HCT116 (cell line): ENCODE measurements at regions not wholly inside any gene's neighbourhood (a gene's known extent, or its start where the extent isn't known, plus 50 kb on each side); places are given as distances from the start of the nearest gene placed in this dataset.

Experiments
- ATAC-seq: fragments of 200-7000 bp; cut with Tn5 transposase; 2 replicates; pipeline ENCODE4 v1.9.1; 2020; ENCODE audit warnings: mild to moderate bottlenecking, moderate library complexity
- BruUV-seq: library from RNA; stranded (reverse); fragments of 400-500 nt; replicated peaks from 2 replicates; lab custom pipeline; 2021; lab: Mats Ljungman, UMichigan
- CTCF ChIA-PET: fragments of 300-600 bp; sonication (Branson Sonifier 250); formaldehyde crosslinking; loops from one replicate; lab custom pipeline; 2021; ENCODE audit warnings: antibody characterized with exemption; lab: Charles Lee
- POLR2A ChIA-PET: fragments of 300-600, 350-600 bp; sonication (Branson Sonifier 250); formaldehyde crosslinking; loops from one replicate; lab custom pipeline; 2021; ENCODE audit warnings: antibody characterized with exemption; lab: Charles Lee
- RAD21 ChIA-PET, 2 experiments: fragments of 300-600 bp; sonication (Branson Sonifier 250); formaldehyde crosslinking; loops; one replicate each; lab custom pipeline; 2023; ENCODE audit warnings: low total read pairs in 2 of 2; ENCODE audit not compliant: uncharacterized antibody in 2 of 2, unreplicated experiment in 2 of 2, low non-redundant PET in 1 of 2; lab: Charles Lee
- DNase-seq: peaks from one replicate; pipeline ENCODE4 v3.0.0-alpha.2; 2010; ENCODE audit warnings: low read depth, low spot score
- H2AFZ ChIP-seq: fragments of 200-600 bp; shearing (Covaris generic), sonication (generic); 2 replicates; pipeline ENCODE4 v1.6.1; 2017; ENCODE audit warnings: low read depth, mixed run types, mixed read lengths, antibody characterized with exemption, low read length; ENCODE audit not compliant: poor library complexity, severe bottlenecking
- H3K27ac ChIP-seq: 2 replicates; pipeline ENCODE4 v1.5.1; 2012; ENCODE audit warnings: low read depth, low read length
- H3K27me3 ChIP-seq: fragments of 200-600 bp; sonication (generic); 2 replicates; pipeline ENCODE4 v1.6.1; 2016; ENCODE audit warnings: mixed run types, low read length, mixed read lengths; ENCODE audit not compliant: insufficient read depth
- H3K36me3 ChIP-seq, 2 experiments: fragments of 200-500 bp in 1 of 2; fragments of 200-600 bp in 1 of 2; sonication (Bioruptor generic) in 1 of 2; sonication (generic) in 1 of 2; 2 replicates each; pipeline versions ENCODE4 v1.5.1 to v1.6.1; 2014 to 2016; ENCODE audit warnings: low read length in 2 of 2, inconsistent platforms in 1 of 2, mixed read lengths in 1 of 2, mixed run types in 1 of 2; ENCODE audit not compliant: insufficient read depth in 2 of 2, control insufficient read depth in 1 of 2
- H3K4me1 ChIP-seq, 2 experiments: fragments of 200-600 bp in 1 of 2; sonication (generic) in 1 of 2; 2 replicates each; pipeline versions ENCODE4 v1.5.1 to v1.6.1; 2012 to 2017; ENCODE audit warnings: low read length in 2 of 2, inconsistent platforms in 1 of 2, mild to moderate bottlenecking in 1 of 2, mixed read lengths in 1 of 2, mixed run types in 1 of 2, moderate library complexity in 1 of 2; ENCODE audit not compliant: insufficient read depth in 2 of 2, control insufficient read depth in 1 of 2
- H3K4me2 ChIP-seq: fragments of 200-600 bp; sonication (generic); 2 replicates; pipeline ENCODE4 v1.6.1; 2017; ENCODE audit warnings: mixed run types, low read length, mixed read lengths
- H3K4me3 ChIP-seq, 2 experiments: fragments of 200-600 bp in 1 of 2; sonication (generic) in 1 of 2; replicated peaks in 1 of 2; 2 replicates each; pipeline ENCODE4 v1.5.1; 2011 to 2016; ENCODE audit warnings: low read length in 2 of 2, control low read depth in 1 of 2, low read depth in 1 of 2, mild to moderate bottlenecking in 1 of 2, mixed read lengths in 1 of 2, mixed run types in 1 of 2
- H3K79me2 ChIP-seq: fragments of 200-600 bp; sonication (generic); 2 replicates; pipeline ENCODE4 v1.6.1; 2017; ENCODE audit warnings: mild to moderate bottlenecking, mixed run types, low read length, moderate library complexity, mixed read lengths; ENCODE audit not compliant: insufficient read depth
- H3K9ac ChIP-seq: fragments of 200-600 bp; sonication (generic); 2 replicates; pipeline ENCODE4 v1.6.1; 2016; ENCODE audit warnings: low read length, mixed read lengths
- H3K9me2 ChIP-seq: fragments of 200-600 bp; sonication (generic), shearing (Covaris generic); 2 replicates; pipeline ENCODE4 v1.6.1; 2017; ENCODE audit warnings: mixed run types, mild to moderate bottlenecking, moderate library complexity; ENCODE audit not compliant: insufficient read depth
- H3K9me3 ChIP-seq, 2 experiments: fragments of 200-500 bp in 1 of 2; fragments of 200-600 bp in 1 of 2; sonication (Bioruptor generic) in 1 of 2; sonication (generic) in 1 of 2; 2 replicates each; pipeline ENCODE4 v1.6.1; 2014 to 2017; ENCODE audit warnings: low read length in 2 of 2, mixed read lengths in 2 of 2, inconsistent platforms in 1 of 2, low read depth in 1 of 2, mild to moderate bottlenecking in 1 of 2, mixed run types in 1 of 2, moderate library complexity in 1 of 2; ENCODE audit not compliant: control insufficient read depth in 1 of 2, insufficient read depth in 1 of 2
- H4K20me1 ChIP-seq: fragments of 200-600 bp; sonication (generic), shearing (Covaris generic); 2 replicates; pipeline ENCODE4 v1.6.1; 2017; ENCODE audit warnings: mixed run types, mild to moderate bottlenecking, moderate library complexity; ENCODE audit not compliant: insufficient read depth
- ATF3 ChIP-seq: IDR thresholded peaks from 2 replicates; pipeline ENCODE4 v1.6.1; 2012
- CEBPB ChIP-seq: IDR thresholded peaks from 2 replicates; pipeline ENCODE4 v1.6.1; 2012; ENCODE audit warnings: low read depth
- CTCF ChIP-seq, 3 experiments: fragments of 200-600 bp in 1 of 3; sonication (generic) in 1 of 3; IDR thresholded peaks in 2 of 3; conservative IDR thresholded peaks in 1 of 3; 2 replicates each; pipeline ENCODE4 v1.5.1; 2012 to 2017; ENCODE audit warnings: low read depth in 2 of 3, low read length in 2 of 3, antibody characterized with exemption in 1 of 3, borderline replicate concordance in 1 of 3, control low read depth in 1 of 3, mild to moderate bottlenecking in 1 of 3, mixed read lengths in 1 of 3, mixed run types in 1 of 3, moderate library complexity in 1 of 3; ENCODE audit not compliant: insufficient read depth in 1 of 3
- EGR1 ChIP-seq: IDR thresholded peaks from 2 replicates; pipeline ENCODE4 v1.6.1; 2012; ENCODE audit warnings: low read depth
- ELF1 ChIP-seq: IDR thresholded peaks from 2 replicates; pipeline ENCODE4 v1.6.1; 2012; ENCODE audit warnings: low read depth, borderline replicate concordance
- EZH2 ChIP-seq: fragments of 200-600 bp; sonication (generic); IDR thresholded peaks from 2 replicates; pipeline ENCODE4 v1.6.1; 2017; ENCODE audit warnings: antibody characterized with exemption, mixed run types
- EZH2phosphoT487 ChIP-seq: fragments of 200-600 bp; IDR thresholded peaks from 2 replicates; pipeline ENCODE4 v1.6.1; 2018; ENCODE audit warnings: antibody characterized with exemption, borderline replicate concordance
- FOSL1 ChIP-seq: IDR thresholded peaks from 2 replicates; pipeline ENCODE4 v1.6.1; 2012; ENCODE audit warnings: low read depth
- JUND ChIP-seq: IDR thresholded peaks from 2 replicates; pipeline ENCODE4 v1.6.1; 2012
- MAX ChIP-seq: IDR thresholded peaks from 2 replicates; pipeline ENCODE4 v1.6.1; 2012
- POLR2A ChIP-seq: IDR thresholded peaks from 2 replicates; pipeline ENCODE4 v1.7.0; 2011; ENCODE audit warnings: borderline replicate concordance; ENCODE audit not compliant: insufficient read depth, insufficient read length; ENCODE audit errors: extremely low read depth
- POLR2AphosphoS5 ChIP-seq: IDR thresholded peaks from 2 replicates; pipeline ENCODE4 v1.6.1; 2011; ENCODE audit warnings: mild to moderate bottlenecking, low read depth, low read length, moderate library complexity
- RAD21 ChIP-seq: IDR thresholded peaks from 2 replicates; pipeline ENCODE4 v1.6.1; 2012; ENCODE audit warnings: low read depth, mild to moderate bottlenecking
- SIN3A ChIP-seq: IDR thresholded peaks from 2 replicates; pipeline ENCODE4 v1.6.1; 2012; ENCODE audit warnings: low read depth
- TCF7L2 ChIP-seq: IDR thresholded peaks from 2 replicates; pipeline ENCODE4 v1.7.0; 2011; ENCODE audit warnings: borderline replicate concordance, inconsistent platforms; ENCODE audit not compliant: insufficient read depth, insufficient read length; ENCODE audit errors: extremely low read depth
- YY1 ChIP-seq: IDR thresholded peaks from 2 replicates; pipeline ENCODE4 v1.6.1; 2011; ENCODE audit warnings: low read length, low read depth, moderate library complexity, mild to moderate bottlenecking; ENCODE audit not compliant: insufficient replicate concordance; ENCODE audit errors: extremely low read depth
- intact Hi-C: fragments of 100-400 bp; cut with micrococcal nuclease; formaldehyde crosslinking; loops from 2 replicates; pipeline ENCODE4 v1.10.0; 2022
- TF ChIP-seq, protein P1 (sequence below): IDR thresholded peaks from 2 replicates; pipeline ENCODE4 v1.6.1; 2012; ENCODE audit warnings: low read depth

- TF ChIP-seq POLR2A, result no peak
- TF ChIP-seq EZH2, result no peak
- TF ChIP-seq JUND, result no peak
These were observed 1149.1 kb upstream of the CDH8 start (continued) for GRCh38 chr16:63185235-63185780.

- TF ChIP-seq, protein P1, sequence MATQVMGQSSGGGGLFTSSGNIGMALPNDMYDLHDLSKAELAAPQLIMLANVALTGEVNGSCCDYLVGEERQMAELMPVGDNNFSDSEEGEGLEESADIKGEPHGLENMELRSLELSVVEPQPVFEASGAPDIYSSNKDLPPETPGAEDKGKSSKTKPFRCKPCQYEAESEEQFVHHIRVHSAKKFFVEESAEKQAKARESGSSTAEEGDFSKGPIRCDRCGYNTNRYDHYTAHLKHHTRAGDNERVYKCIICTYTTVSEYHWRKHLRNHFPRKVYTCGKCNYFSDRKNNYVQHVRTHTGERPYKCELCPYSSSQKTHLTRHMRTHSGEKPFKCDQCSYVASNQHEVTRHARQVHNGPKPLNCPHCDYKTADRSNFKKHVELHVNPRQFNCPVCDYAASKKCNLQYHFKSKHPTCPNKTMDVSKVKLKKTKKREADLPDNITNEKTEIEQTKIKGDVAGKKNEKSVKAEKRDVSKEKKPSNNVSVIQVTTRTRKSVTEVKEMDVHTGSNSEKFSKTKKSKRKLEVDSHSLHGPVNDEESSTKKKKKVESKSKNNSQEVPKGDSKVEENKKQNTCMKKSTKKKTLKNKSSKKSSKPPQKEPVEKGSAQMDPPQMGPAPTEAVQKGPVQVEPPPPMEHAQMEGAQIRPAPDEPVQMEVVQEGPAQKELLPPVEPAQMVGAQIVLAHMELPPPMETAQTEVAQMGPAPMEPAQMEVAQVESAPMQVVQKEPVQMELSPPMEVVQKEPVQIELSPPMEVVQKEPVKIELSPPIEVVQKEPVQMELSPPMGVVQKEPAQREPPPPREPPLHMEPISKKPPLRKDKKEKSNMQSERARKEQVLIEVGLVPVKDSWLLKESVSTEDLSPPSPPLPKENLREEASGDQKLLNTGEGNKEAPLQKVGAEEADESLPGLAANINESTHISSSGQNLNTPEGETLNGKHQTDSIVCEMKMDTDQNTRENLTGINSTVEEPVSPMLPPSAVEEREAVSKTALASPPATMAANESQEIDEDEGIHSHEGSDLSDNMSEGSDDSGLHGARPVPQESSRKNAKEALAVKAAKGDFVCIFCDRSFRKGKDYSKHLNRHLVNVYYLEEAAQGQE, result no peak
- TF ChIP-seq POLR2AphosphoS5 (no peak), ATF3 (no peak), ELF1 (no peak), YY1 (no peak), EGR1 (no peak), CTCF (IDR thresholded peaks at IDR 0.05 in 2 of 3, conservative IDR thresholded peaks at IDR 0.05 in 1 of 3; ENCODE audit: borderline replicate concordance in 1 of 3, insufficient read depth in 1 of 3, low read depth in 2 of 3, low read length in 2 of 3) (no peak), JUND (no peak), SIN3A (no peak), EZH2phosphoT487 (no peak), RAD21 (no peak), CEBPB (no peak), MAX (no peak), TCF7L2 (no peak), FOSL1 (no peak)
These were observed 1147.5 kb upstream of the CDH8 start for GRCh38 chr16:63183743-63184142.

More at GRCh38 chr16:63183743-63184142, 1147.5 kb upstream of the CDH8 start:
- H3K4me2 ChIP-seq, result no peak overlapping the region
- H3K9ac ChIP-seq, result no peak overlapping the region
- no peaks in the 10 kb centered on the region for H4K20me1 ChIP-seq
- H3K36me3 ChIP-seq, result no peaks in the 10 kb centered on the region
- ATAC-seq, result no peak
- ChIA-PET POLR2A (no interaction called here), CTCF (no interaction called here), RAD21 (no interaction called here)
- no peaks in the 10 kb centered on the region for H3K9me2 ChIP-seq
- DNase-seq, result no peak
- H3K4me1 ChIP-seq, result no peaks in the 10 kb centered on the region
- intact Hi-C loops, result no loop called here
- H3K27ac ChIP-seq, result no peak overlapping the region
- no peaks in the 10 kb centered on the region for H3K27me3 ChIP-seq
- H3K9me3 ChIP-seq, result peaks cover 10 to 13% of the 10 kb centered on the region in 2 experiments; a peak in 2 of 4 replicates
- H2AFZ ChIP-seq, result no peak overlapping the region
- H3K4me3 ChIP-seq, result no peak overlapping the region
- H3K79me2 ChIP-seq, result no peaks in the 10 kb centered on the region
- no TSS peak for BruUV-seq
